Ishikawa (cell line): ENCODE measurements at regions not wholly inside any gene's neighbourhood (a gene's known extent, or its start where the extent isn't known, plus 50 kb on each side); places are given as distances from the start of the nearest gene placed in this dataset.

Experiments
- CEBPB ChIP-seq: IDR thresholded peaks from 2 replicates; pipeline ENCODE4 v1.6.1; 2012
- CREB1 ChIP-seq: IDR thresholded peaks from 2 replicates; pipeline ENCODE4 v1.6.1; 2012; ENCODE audit warnings: low read depth
- EGR1 ChIP-seq: IDR thresholded peaks from 2 replicates; pipeline ENCODE4 v1.6.1; 2012
- EP300 ChIP-seq: IDR thresholded peaks from 2 replicates; pipeline ENCODE4 v1.6.1; 2012; ENCODE audit warnings: borderline replicate concordance
- FOXM1 ChIP-seq: IDR thresholded peaks from 2 replicates; pipeline ENCODE4 v1.6.1; 2012; ENCODE audit warnings: low read depth, borderline replicate concordance
- NFIC ChIP-seq: IDR thresholded peaks from 2 replicates; pipeline ENCODE4 v1.6.1; 2012
- RAD21 ChIP-seq: IDR thresholded peaks from 2 replicates; pipeline ENCODE4 v1.6.1; 2012; ENCODE audit warnings: low read depth
- TAF1 ChIP-seq: IDR thresholded peaks from 2 replicates; pipeline ENCODE4 v1.6.1; 2012; ENCODE audit warnings: low read depth, mild to moderate bottlenecking
- TCF12 ChIP-seq: IDR thresholded peaks from 2 replicates; pipeline ENCODE4 v1.6.1; 2012; ENCODE audit warnings: low read depth
- TEAD4 ChIP-seq: IDR thresholded peaks from 2 replicates; pipeline ENCODE4 v1.6.1; 2012
- YY1 ChIP-seq: IDR thresholded peaks from 2 replicates; pipeline ENCODE4 v1.6.1; 2012; ENCODE audit warnings: low read depth
- ZBTB7A ChIP-seq: IDR thresholded peaks from 2 replicates; pipeline ENCODE4 v1.6.1; 2012; ENCODE audit warnings: low read depth
- TF ChIP-seq, protein P1 (sequence below): IDR thresholded peaks from 2 replicates; pipeline ENCODE4 v1.6.1; 2012
- TF ChIP-seq, protein P2 (sequence below): IDR thresholded peaks from 2 replicates; pipeline ENCODE4 v1.6.1; 2012
- TF ChIP-seq, protein P3 (sequence below): IDR thresholded peaks from 2 replicates; pipeline ENCODE4 v1.6.1; 2012; ENCODE audit warnings: low read depth, mild to moderate bottlenecking

DNA sequence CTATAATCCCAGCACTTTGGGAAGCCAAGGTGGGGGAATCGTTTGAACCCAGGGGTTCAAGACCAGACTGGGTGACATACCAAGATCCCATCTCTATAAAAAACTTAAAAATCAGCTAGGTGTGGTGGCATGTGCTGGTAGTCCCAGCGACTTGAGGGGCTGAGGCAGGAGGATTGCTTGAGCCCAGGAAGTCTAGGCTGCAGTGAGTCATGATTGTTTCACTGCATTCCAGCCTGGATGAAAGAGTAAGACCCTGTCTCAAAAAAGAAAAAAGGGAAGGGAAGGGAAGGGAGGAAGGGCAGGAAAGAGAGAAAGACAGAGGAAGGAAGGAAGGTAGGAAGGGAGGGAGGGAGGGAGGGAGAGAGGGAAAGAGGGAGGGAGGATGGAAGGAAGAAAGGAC is 133.7 kb upstream of the LRRN1 start:
- no peak for TF ChIP-seq CREB1
- no peak for TF ChIP-seq TAF1
- TF ChIP-seq, protein P1, sequence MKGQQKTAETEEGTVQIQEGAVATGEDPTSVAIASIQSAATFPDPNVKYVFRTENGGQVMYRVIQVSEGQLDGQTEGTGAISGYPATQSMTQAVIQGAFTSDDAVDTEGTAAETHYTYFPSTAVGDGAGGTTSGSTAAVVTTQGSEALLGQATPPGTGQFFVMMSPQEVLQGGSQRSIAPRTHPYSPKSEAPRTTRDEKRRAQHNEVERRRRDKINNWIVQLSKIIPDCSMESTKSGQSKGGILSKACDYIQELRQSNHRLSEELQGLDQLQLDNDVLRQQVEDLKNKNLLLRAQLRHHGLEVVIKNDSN: no peak
- no peak for TF ChIP-seq NFIC
- no peak for TF ChIP-seq RAD21

DNA sequence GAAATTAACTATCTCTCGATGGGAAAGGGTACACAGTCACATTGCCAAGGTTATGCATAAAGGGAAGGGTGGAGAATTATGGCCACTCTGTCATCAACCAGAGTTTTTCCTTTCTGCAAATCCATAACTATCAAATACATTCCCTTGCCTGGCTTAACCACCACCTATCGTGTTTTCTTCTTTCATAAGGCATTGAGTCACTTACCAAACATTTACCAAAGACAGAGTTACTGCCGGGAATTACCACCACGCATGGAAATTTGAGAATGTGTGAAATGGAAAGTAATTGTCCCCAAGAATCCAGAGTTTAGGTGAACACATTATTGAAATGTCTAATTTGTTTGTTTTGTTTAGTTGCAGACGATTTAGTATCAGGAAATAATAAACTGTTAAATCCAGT is 134.3 kb upstream of the LRRN1 start:
- no peak for TF ChIP-seq TAF1
- TF ChIP-seq, protein P2, sequence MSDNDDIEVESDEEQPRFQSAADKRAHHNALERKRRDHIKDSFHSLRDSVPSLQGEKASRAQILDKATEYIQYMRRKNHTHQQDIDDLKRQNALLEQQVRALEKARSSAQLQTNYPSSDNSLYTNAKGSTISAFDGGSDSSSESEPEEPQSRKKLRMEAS: no peak
- no peak for TF ChIP-seq TCF12
- TF ChIP-seq FOXM1: no peak
- TF ChIP-seq, protein P3, sequence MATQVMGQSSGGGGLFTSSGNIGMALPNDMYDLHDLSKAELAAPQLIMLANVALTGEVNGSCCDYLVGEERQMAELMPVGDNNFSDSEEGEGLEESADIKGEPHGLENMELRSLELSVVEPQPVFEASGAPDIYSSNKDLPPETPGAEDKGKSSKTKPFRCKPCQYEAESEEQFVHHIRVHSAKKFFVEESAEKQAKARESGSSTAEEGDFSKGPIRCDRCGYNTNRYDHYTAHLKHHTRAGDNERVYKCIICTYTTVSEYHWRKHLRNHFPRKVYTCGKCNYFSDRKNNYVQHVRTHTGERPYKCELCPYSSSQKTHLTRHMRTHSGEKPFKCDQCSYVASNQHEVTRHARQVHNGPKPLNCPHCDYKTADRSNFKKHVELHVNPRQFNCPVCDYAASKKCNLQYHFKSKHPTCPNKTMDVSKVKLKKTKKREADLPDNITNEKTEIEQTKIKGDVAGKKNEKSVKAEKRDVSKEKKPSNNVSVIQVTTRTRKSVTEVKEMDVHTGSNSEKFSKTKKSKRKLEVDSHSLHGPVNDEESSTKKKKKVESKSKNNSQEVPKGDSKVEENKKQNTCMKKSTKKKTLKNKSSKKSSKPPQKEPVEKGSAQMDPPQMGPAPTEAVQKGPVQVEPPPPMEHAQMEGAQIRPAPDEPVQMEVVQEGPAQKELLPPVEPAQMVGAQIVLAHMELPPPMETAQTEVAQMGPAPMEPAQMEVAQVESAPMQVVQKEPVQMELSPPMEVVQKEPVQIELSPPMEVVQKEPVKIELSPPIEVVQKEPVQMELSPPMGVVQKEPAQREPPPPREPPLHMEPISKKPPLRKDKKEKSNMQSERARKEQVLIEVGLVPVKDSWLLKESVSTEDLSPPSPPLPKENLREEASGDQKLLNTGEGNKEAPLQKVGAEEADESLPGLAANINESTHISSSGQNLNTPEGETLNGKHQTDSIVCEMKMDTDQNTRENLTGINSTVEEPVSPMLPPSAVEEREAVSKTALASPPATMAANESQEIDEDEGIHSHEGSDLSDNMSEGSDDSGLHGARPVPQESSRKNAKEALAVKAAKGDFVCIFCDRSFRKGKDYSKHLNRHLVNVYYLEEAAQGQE: no peak
- no peak for TF ChIP-seq TEAD4
- no peak for TF ChIP-seq YY1
- TF ChIP-seq, protein P1: no peak
- TF ChIP-seq NFIC: no peak
- TF ChIP-seq RAD21: no peak
- TF ChIP-seq EP300: no peak
- TF ChIP-seq EGR1: no peak
- TF ChIP-seq CREB1: no peak
- no peak for TF ChIP-seq CEBPB
- TF ChIP-seq ZBTB7A: no peak

DNA sequence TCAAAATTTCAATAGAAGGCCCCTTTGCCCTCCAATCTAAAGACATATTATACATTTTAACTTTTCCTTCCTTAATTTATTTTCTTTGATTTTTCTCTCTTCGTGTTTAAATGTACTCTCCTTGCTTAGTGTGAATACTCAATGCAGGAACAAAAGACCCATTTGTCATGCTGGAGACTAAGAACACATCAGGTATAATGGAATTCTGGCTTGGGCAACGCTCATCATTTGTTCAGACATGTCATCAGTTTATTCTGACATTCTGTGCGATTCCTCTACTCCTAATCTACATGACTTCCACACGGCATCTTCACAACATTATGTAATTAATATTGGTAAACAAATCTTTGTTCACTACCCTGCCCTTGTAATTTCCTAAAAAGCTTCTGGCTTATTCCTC is 136.6 kb upstream of the LRRN1 start:
- TF ChIP-seq ZBTB7A: no peak
- no peak for TF ChIP-seq TEAD4
- TF ChIP-seq TCF12: no peak

DNA sequence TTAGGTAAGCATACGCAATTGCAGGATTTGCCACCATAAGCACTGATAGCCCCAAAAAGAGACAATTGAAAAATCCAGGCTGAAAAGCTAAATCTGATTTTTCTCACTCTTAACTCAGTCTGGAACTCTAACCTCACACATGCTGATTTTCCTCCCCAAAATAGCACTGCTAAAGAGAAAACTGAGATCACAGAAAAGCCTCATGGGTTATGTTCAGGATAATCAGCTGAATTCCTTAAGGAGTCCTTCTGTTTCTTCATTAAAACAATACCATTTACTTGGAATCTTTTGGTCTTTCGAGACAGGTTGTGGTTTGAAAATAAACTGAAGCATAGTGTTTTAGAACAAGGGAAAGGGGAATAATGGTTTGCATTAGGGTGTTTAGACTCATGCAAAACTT is 144.3 kb upstream of the LRRN1 start:
- TF ChIP-seq, protein P1: no peak
- TF ChIP-seq ZBTB7A (no peak), YY1 (no peak), TEAD4 (no peak), NFIC (no peak), FOXM1 (no peak), EP300 (no peak), EGR1 (no peak), CEBPB (no peak), RAD21 (no peak), TAF1 (no peak)
- TF ChIP-seq, protein P2: no peak
- TF ChIP-seq, protein P3: no peak

DNA sequence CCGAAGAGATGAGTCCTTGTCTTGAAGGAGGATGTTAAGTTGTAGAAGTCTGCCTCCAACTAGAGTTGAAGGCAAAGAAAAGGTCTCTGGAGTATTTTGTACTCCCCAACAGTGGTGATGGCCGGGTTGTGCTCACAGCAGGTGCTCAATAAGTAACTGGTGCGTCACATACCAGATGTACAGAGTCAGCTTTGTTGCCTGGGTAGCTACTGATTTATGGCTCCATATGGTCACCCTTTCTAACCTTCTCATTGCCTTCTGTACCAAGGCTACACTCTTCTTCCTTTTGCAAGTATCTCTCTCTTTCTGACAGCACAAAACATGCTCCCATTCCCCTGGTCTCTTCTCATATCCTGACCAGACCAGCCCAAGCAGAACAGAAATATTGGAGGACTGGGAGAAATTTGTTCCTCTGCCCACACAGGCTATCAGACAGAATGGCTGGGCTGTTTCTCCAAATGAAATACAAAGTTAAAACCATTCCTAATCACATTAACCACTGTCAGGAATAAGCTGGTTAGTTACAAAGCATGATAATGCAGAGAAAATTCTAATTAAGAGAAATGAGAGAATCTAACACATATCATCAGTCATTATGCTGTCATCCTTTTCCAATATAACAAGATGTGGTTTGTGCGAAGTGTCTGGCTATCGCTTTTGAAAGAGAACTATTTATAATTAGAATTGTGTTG is 150.1 kb upstream of the LRRN1 start:
- TF ChIP-seq, protein P2: no peak
- no peak for TF ChIP-seq FOXM1
- TF ChIP-seq YY1: no peak
- TF ChIP-seq CREB1: no peak
- no peak for TF ChIP-seq ZBTB7A
- TF ChIP-seq CEBPB: no peak
- TF ChIP-seq NFIC: no peak
- TF ChIP-seq TCF12: no peak
- no peak for TF ChIP-seq EGR1
- TF ChIP-seq TAF1: no peak
- TF ChIP-seq RAD21: no peak
- TF ChIP-seq TEAD4: no peak
- TF ChIP-seq EP300: no peak
- TF ChIP-seq, protein P3: no peak
